Thyroid gland (tissue), 4 donors: ENCODE measurements at regions not wholly inside any gene's neighbourhood (a gene's known extent, or its start where the extent isn't known, plus 50 kb on each side); places are given as distances from the start of the nearest gene placed in this dataset.

Experiments
- DNase-seq, 2 donors: peaks; one replicate each; pipeline ENCODE4 v3.0.0-alpha.2; 2019
- H3K27ac ChIP-seq, 3 donors: fragments of 200-600 bp; sonication (generic); 1 replicate in 2 of 3; 2 replicates in 1 of 3; pipeline ENCODE4 v1.5.1; 2016 to 2019; ENCODE audit warnings: mild to moderate bottlenecking in 1 of 3, moderate library complexity in 1 of 3
- H3K27me3 ChIP-seq: fragments of 200-600 bp; sonication (generic); one replicate; pipeline ENCODE4 v1.5.1; 2019
- H3K36me3 ChIP-seq, 2 donors: fragments of 200-600 bp; sonication (generic); one replicate each; pipeline ENCODE4 v1.5.1; 2016 to 2019
- H3K4me1 ChIP-seq, 2 donors: fragments of 200-600 bp; sonication (generic); one replicate each; pipeline ENCODE4 v1.5.1; 2017 to 2019
- H3K4me3 ChIP-seq, 3 donors: fragments of 200-600 bp; sonication (generic); replicated peaks in 1 of 3; 1 replicate in 2 of 3; 2 replicates in 1 of 3; pipeline ENCODE4 v1.5.1; 2016; ENCODE audit warnings: mild to moderate bottlenecking in 1 of 3
- H3K9me3 ChIP-seq: fragments of 200-600 bp; sonication (generic); one replicate; pipeline ENCODE4 v1.5.1; 2017
- CTCF ChIP-seq, 6 experiments: fragments of 200-600 bp in 3 of 6; fragments of 450-650 bp in 3 of 6; sonication (generic) in 3 of 6; IDR thresholded peaks; one replicate each; pipeline ENCODE4 v1.5.1; 2016 to 2019; ENCODE audit warnings: antibody characterized with exemption in 6 of 6, mild to moderate bottlenecking in 2 of 6, inconsistent platforms in 1 of 6, moderate library complexity in 1 of 6
- POLR2A ChIP-seq, 2 donors: fragments of 450-650 bp; IDR thresholded peaks; one replicate each; pipeline ENCODE4 v1.6.1; 2017; ENCODE audit warnings: antibody characterized with exemption in 2 of 2, mild to moderate bottlenecking in 2 of 2, moderate library complexity in 1 of 2
- WGBS, 2 donors: methylation state at CpG; one replicate each; pipeline ENCODE4 v1.1.5; 2017; 5-methylcytosine and 5-hydroxymethylcytosine counted together
- intact Hi-C: fragments of 100-400 bp; cut with DNase I; formaldehyde crosslinking; loops from one replicate; pipeline ENCODE4 v1.15.1; 2023

GRCh38 chr2:44075541-44075940 lies 79.8 kb upstream of the LRPPRC start:
- Histone ChIP-seq H3K36me3 (no peaks in the 10 kb centered on the region), H3K9me3 (no peaks in the 10 kb centered on the region), H3K4me1 (peaks cover 0 to 5% of the 10 kb centered on the region in 2 donors), H3K27ac (no peak overlapping the region), H3K27me3 (no peaks in the 10 kb centered on the region), H3K4me3 (no peak overlapping the region)
- 90 to 93% methylated on average over 6 of the region's 6 CpGs for WGBS, 2 donors
- DNase-seq: no peak
- TF ChIP-seq CTCF (IDR thresholded peaks at IDR 0.05): no peak
- TF ChIP-seq POLR2A (IDR thresholded peaks at IDR 0.05): no peak
- intact Hi-C loops: no loop called here

GRCh38 chr2:44077942-44078511 lies 82.2 kb upstream of the LRPPRC start:
- Histone ChIP-seq H3K4me1 (no peaks in the 10 kb centered on the region), H3K36me3 (no peaks in the 10 kb centered on the region), H3K27me3 (no peaks in the 10 kb centered on the region), H3K27ac (no peak overlapping the region), H3K9me3 (no peaks in the 10 kb centered on the region), H3K4me3 (no peak overlapping the region)
- DNase-seq: no peak
- intact Hi-C loops: no loop called here
- TF ChIP-seq POLR2A (IDR thresholded peaks at IDR 0.05) (no peak), CTCF (IDR thresholded peaks at IDR 0.05) (no peak)
- 94 to 96% methylated on average over 4 of the region's 4 CpGs for WGBS, 2 donors

GRCh38 chr2:44079686-44080085 lies 83.9 kb upstream of the LRPPRC start:
- no peaks in the 10 kb centered on the region for H3K27me3 ChIP-seq
- 70 to 90% methylated on average over 3 of the region's 3 CpGs for WGBS, 2 donors
- no peak for DNase-seq
- no peaks in the 10 kb centered on the region for H3K4me1 ChIP-seq
- no peaks in the 10 kb centered on the region for H3K9me3 ChIP-seq
- H3K27ac ChIP-seq: no peak overlapping the region
- TF ChIP-seq CTCF (IDR thresholded peaks at IDR 0.05): no peak
- no peak for TF ChIP-seq POLR2A (IDR thresholded peaks at IDR 0.05)
- H3K4me3 ChIP-seq: no peak overlapping the region
- no peaks in the 10 kb centered on the region for H3K36me3 ChIP-seq
- intact Hi-C loops: no loop called here

GRCh38 chr2:44083054-44083453 lies 85.6 kb upstream of the PPM1B start:
- no peaks in the 10 kb centered on the region for H3K36me3 ChIP-seq
- no peaks in the 10 kb centered on the region for H3K9me3 ChIP-seq
- WGBS, 2 donors: 83% methylated on average over 4 of the region's 4 CpGs
- TF ChIP-seq CTCF (IDR thresholded peaks at IDR 0.05) (no peak), POLR2A (IDR thresholded peaks at IDR 0.05) (no peak)
- intact Hi-C loops: no loop called here
- DNase-seq: peak in 1 of 2 donors; percentile 12
- H3K4me3 ChIP-seq: no peak overlapping the region
- no peaks in the 10 kb centered on the region for H3K27me3 ChIP-seq
- H3K27ac ChIP-seq: no peak overlapping the region
- H3K4me1 ChIP-seq: peaks cover 0 to 16% of the 10 kb centered on the region in 2 donors

GRCh38 chr2:44084850-44085249 lies 83.8 kb upstream of the PPM1B start:
- intact Hi-C loops: no loop called here
- no peak for TF ChIP-seq CTCF (IDR thresholded peaks at IDR 0.05)
- TF ChIP-seq POLR2A (IDR thresholded peaks at IDR 0.05): no peak
- no peak for DNase-seq
- Histone ChIP-seq H3K36me3 (no peaks in the 10 kb centered on the region), H3K9me3 (no peaks in the 10 kb centered on the region), H3K4me1 (peaks cover 0 to 16% of the 10 kb centered on the region in 2 donors), H3K27ac (no peak overlapping the region), H3K27me3 (no peaks in the 10 kb centered on the region), H3K4me3 (no peak overlapping the region)
- WGBS, 2 donors: 94 to 99% methylated on average over 5 of the region's 5 CpGs
